ENCODE measurements at regions not wholly inside any gene's neighbourhood (a gene's known extent, or its start where the extent isn't known, plus 50 kb on each side); places are given as distances from the start of the nearest gene placed in this dataset.

- no peak for DNase-seq (ENCODE audit: extremely low read depth in 1 of 11, low read depth in 9 of 11, low spot score in 4 of 11)
These were observed 823.8 kb upstream of the CELF2 start for GRCh38 chr10:10193848-10194247.

DNA sequence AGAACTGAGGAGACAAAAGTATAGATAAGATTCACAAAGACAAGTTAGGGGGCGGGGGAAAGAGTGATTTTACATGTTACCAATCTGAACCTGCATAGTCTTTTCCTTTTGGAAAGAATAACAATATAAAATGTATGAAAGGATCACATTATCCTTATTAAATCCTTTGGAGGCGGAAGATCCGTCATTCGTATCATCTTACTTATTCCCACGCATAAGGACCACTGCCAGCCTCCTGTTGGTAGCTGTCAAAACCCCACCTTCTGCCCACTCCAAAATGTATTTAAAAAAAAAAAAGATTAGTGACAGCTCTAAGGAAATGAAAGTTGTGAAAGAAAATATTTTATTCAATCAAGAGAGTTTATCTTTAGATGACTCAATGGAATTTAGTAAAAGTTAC lies 821.0 kb upstream of the CELF2 start:
- DNase-seq (ENCODE audit: extremely low read depth in 1 of 11, low read depth in 9 of 11, low spot score in 4 of 11) = no peak

GRCh38 chr10:10197423-10197822 lies 820.2 kb upstream of the CELF2 start:
- no peak for DNase-seq (ENCODE audit: extremely low read depth in 1 of 11, low read depth in 9 of 11, low spot score in 4 of 11)

DNA sequence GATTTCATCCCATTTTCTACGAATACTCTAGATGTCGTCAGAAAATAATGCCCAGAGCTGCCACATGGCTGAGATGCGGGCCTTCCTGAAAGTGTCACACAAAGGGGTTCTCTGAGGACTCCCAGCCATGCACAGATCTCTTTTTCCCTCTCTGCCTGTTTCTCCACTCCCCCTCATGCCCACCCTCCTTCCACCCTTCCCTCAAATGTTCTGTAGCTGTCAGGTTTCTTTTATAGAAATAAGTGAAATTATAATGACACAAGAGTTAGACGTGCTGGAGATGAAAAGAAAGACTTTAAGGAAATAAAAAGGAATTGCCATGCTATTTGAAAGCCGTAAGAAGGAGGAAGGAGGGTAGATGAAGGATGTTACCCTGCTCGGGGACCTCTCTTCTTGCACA lies 819.3 kb upstream of the CELF2 start:
- DNase-seq (ENCODE audit: extremely low read depth in 1 of 11, low read depth in 9 of 11, low spot score in 4 of 11) = no peak

DNA sequence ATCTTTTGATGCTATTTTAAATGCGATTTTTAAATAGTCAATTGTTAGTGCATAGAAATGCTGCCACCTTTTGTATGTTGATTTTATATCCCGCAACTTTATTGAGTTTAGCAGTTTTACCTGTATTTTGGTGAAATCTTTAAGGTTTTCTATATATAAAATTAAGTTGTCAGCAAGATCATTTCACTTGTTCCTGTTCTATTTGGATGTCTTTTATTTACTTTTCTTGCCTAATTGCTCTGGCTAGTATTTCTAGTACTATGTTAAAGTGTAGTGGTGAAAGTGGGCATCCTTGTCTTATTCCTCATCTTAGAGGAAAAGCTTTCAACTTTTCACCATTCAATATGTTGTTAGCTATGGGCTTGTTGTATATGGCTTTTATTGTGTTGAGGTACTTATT lies 813.3 kb upstream of the CELF2 start:
- DNase-seq (ENCODE audit: extremely low read depth in 1 of 11, low read depth in 9 of 11, low spot score in 4 of 11) = no peak

DNA sequence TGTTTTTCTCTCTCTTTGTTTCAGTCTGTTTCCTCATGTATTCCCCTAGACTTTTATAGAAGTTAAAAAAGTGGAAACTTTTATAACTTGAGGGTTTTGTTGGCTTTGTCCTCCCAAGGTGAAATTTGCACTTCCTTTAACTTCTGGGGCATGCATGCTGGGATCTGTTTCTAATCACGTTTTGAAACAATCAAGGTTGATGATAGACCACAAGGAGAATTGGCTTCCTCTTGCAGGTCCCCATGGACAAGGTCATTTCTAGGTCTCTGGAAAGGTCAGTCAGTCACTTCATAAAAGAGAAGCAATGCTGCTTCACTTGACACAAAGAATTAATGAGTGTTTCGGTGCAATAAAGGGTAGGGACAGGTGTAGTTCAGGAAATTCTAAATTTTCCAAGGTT lies 811.8 kb upstream of the CELF2 start:
- DNase-seq (ENCODE audit: extremely low read depth in 1 of 11, low read depth in 9 of 11, low spot score in 4 of 11) = no peak

- DNase-seq (ENCODE audit: extremely low read depth in 1 of 11, low read depth in 9 of 11, low spot score in 4 of 11) = no peak
These were observed 810.1 kb upstream of the CELF2 start for GRCh38 chr10:10207538-10207937.

DNA sequence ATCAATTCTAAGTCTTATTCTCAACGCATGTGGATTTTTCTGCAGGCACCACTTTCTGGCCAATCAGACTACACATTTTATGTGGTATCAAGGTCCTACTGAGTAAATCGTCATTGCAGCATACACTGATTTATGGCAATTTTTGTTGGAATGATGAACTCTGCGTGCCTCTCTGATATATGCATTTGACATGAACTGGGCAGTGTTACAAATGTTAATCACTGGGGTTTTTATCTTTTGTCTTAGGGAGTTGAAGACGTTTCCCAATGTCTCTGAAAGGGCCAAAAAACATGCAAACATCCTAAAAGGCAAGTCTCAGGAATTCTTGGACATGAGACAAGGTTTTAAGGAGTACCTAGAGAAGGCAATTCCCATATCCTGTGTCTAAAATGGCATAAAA lies 809.5 kb upstream of the CELF2 start:
- DNase-seq (ENCODE audit: extremely low read depth in 1 of 11, low read depth in 9 of 11, low spot score in 4 of 11) = peak in 2 of 11 donors; percentile 9 to 13

GRCh38 chr10:10209167-10209566 lies 808.5 kb upstream of the CELF2 start:
- DNase-seq (ENCODE audit: extremely low read depth in 1 of 11, low read depth in 9 of 11, low spot score in 4 of 11) = no peak

DNA sequence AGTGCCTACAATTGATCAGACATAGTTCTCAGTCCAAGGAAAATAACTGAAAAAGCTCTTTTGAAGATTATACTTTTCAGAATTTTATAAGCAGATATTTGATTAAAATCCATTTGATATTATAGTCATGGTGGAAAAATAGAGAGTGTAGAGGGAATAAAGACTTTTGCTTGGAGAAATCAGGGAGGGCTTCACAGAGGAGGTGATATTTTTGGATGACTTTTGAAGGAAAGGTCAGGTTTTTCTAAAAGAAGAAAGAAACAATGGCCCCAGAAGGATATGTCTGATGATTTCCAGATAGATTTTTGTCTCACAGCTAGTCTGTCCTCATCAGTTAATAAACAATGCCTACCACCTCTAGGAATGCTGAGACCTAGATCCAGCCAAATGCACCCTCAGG lies 806.3 kb upstream of the CELF2 start:
- DNase-seq (ENCODE audit: extremely low read depth in 1 of 11, low read depth in 9 of 11, low spot score in 4 of 11) = no peak

DNA sequence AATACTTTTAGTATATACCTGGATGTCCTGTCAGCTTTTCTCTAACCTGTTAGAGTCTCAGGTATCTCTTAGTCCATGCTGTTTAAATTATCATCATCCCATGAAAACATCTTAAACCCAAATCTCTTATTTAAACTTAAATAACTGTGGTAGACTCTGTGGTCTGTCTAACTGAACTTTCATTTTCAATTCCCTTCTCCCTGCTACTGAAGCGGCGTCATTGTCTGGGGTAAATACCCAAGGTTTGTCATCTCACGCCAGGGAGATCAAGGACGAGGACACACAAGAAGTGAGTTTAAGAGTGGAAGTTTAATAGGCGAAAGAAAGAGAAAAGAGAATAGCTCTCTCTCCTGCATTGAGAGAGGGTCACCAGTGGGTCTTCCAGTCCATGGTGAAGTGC lies 804.4 kb upstream of the CELF2 start:
- DNase-seq (ENCODE audit: extremely low read depth in 1 of 11, low read depth in 9 of 11, low spot score in 4 of 11) = no peak

DNA sequence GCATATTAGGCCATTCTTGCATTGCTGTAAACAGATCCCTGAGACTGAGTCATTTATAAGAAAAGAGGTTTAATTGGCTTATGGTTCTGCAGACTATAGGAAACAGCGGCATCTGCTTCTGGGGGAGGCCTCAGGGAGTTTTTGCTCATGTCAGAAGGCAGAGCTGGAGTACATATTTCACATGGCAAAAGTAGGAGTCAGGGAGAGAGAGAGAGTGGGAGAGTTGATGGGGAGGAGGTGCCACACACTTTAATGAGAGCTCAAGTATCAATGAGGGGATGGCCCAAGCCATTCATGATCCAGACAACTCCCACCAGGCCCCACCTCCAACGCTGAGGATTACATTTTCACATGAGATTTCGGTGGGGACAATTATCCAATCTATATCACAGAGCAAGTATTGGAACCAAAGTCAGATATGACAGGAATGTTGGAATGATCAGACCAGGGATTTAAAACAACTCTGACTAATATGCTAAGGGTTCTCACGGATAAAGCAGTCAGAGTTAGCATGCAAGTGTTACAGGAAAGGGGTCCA lies 795.3 kb upstream of the CELF2 start:
- DNase-seq (ENCODE audit: extremely low read depth in 1 of 11, low read depth in 9 of 11, low spot score in 4 of 11) = no peak

GRCh38 chr10:10223131-10223530 lies 794.5 kb upstream of the CELF2 start:
- no peak for DNase-seq (ENCODE audit: extremely low read depth in 1 of 11, low read depth in 9 of 11, low spot score in 4 of 11)

DNA sequence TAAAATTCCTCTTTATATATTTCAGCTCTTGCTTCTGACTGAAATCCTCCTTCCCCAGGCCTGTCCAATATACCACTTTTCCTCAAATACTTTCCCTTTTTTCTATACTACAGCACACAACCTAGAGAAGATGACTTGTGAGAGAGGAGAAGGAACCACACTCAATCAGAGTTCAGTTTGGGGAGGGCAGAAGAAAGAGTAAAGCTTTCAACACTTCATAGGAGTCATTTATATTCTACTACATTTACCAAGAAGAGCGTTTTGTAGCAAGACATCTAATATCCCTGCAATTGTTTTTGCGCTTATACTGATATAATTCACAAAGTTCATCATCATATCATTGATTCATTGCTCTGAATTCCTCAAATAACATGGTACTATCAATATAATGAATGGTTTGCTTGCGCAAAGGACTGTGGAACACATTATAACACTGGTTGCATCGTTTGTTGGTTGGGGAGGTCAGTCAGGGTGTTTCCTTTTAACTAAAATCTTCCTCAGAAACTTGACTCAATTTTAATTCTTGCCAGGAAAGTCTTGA lies 792.5 kb upstream of the CELF2 start:
- DNase-seq (ENCODE audit: extremely low read depth in 1 of 11, low read depth in 9 of 11, low spot score in 4 of 11) = no peak

- no peak for DNase-seq (ENCODE audit: extremely low read depth in 1 of 11, low read depth in 9 of 11, low spot score in 4 of 11)
These were observed 784.4 kb upstream of the CELF2 start for GRCh38 chr10:10233229-10233628.

- no peak for DNase-seq (ENCODE audit: extremely low read depth in 1 of 11, low read depth in 9 of 11, low spot score in 4 of 11)
These were observed 782.7 kb upstream of the CELF2 start for GRCh38 chr10:10235003-10235402.

DNA sequence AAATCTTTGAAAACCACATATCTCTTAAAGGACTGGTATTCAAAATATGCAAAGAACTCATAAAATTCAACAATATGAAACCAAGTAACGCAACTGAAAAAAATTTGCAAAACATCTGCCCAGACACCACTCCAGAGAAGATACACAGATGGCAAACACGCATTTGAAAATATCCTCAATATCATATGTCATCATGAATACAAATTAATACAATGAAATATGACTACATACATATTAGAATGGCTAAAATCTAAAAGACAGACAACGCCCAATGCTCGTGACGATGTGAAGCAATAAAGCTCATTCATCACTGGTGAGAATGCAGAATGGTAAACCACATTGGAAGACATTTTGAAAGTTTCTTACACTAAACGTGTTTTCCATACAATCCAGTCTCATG lies 770.1 kb upstream of the CELF2 start:
- DNase-seq (ENCODE audit: extremely low read depth in 1 of 11, low read depth in 9 of 11, low spot score in 4 of 11) = no peak

- DNase-seq (ENCODE audit: extremely low read depth in 1 of 11, low read depth in 9 of 11, low spot score in 4 of 11) = no peak
These were observed 760.8 kb upstream of the CELF2 start for GRCh38 chr10:10256860-10257259.

DNA sequence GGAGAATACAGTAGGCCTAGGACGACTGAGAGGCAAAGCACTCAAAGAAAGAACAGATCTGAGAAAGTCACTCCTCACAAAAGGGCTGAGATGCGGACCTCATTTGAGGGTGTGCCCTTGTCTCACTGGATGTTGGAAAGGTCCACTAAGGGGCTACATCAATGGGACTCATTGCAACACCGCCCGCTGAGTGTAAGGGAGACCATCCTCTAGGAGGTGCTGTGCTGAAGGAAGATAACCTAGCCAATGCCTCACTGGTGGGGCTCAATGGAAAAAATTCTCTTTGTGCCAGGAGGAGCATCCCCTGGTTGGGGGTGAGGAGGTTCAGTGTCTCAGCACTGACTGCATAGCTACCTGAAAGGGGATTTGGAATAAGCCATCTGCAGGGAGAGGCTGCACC lies 758.7 kb upstream of the CELF2 start:
- DNase-seq (ENCODE audit: extremely low read depth in 1 of 11, low read depth in 9 of 11, low spot score in 4 of 11) = no peak

GRCh38 chr10:10270126-10271050 lies 747.3 kb upstream of the CELF2 start:
- no peak for DNase-seq (ENCODE audit: extremely low read depth in 1 of 11, low read depth in 9 of 11, low spot score in 4 of 11)

All from renal cortex interstitium (tissue), 11 donors.